IMR-90 (cell line): ENCODE measurements at regions not wholly inside any gene's neighbourhood (a gene's known extent, or its start where the extent isn't known, plus 50 kb on each side); places are given as distances from the start of the nearest gene placed in this dataset.
A peak's percentile ranks its signal among the peaks of the same experiment; 100 is the strongest.

ENCODE experiments used
- ATAC-seq: fragments of 200-7000 bp; cut with Tn5 transposase; 2 replicates; pipeline ENCODE4 v1.9.1; 2020; ENCODE audit warnings: low read depth, mild to moderate bottlenecking, moderate library complexity
- BruUV-seq: library from RNA; stranded (reverse); fragments of 400-500 nt; replicated peaks from 2 replicates; lab custom pipeline; 2021; lab: Mats Ljungman, UMichigan
- CTCF ChIA-PET: fragments of 300-600 bp; formaldehyde crosslinking; extraction: SDS; loops from one replicate; lab custom pipeline; 2021; ENCODE audit warnings: antibody characterized with exemption; lab: Yijun Ruan, JAX
- POLR2A ChIA-PET: fragments of 300-600 bp; sonication (Branson Sonifier 250); formaldehyde crosslinking; loops from one replicate; lab custom pipeline; 2022; ENCODE audit warnings: antibody characterized with exemption; ENCODE audit not compliant: unreplicated experiment; lab: Charles Lee
- DNase-seq: peaks from one replicate; pipeline ENCODE4 v3.0.0; 2013
- H2AFZ ChIP-seq: replicated peaks from 2 replicates; pipeline ENCODE3; 2013; ENCODE audit warnings: low read length, mild to moderate bottlenecking; ENCODE audit not compliant: poor library complexity
- H2AK5ac ChIP-seq: 2 replicates; pipeline ENCODE4 v1.6.1; 2013; ENCODE audit warnings: low read depth, low read length, inconsistent platforms
- H2AK9ac ChIP-seq: replicated peaks from 2 replicates; pipeline ENCODE3; 2013; ENCODE audit warnings: mild to moderate bottlenecking, low read depth, low read length, moderate library complexity; ENCODE audit not compliant: poor library complexity
- H2BK120ac ChIP-seq: 2 replicates; pipeline ENCODE4 v1.6.1; 2013; ENCODE audit warnings: low read depth, low read length, inconsistent platforms
- H2BK15ac ChIP-seq: 3 replicates; pipeline ENCODE4 v1.6.1; 2013; ENCODE audit warnings: low read depth, low read length, inconsistent platforms
- H2BK20ac ChIP-seq: 2 replicates; pipeline ENCODE4 v1.6.1; 2013; ENCODE audit warnings: low read depth, mild to moderate bottlenecking, inconsistent platforms, low read length, moderate library complexity
- H2BK5ac ChIP-seq: 2 replicates; pipeline ENCODE4 v1.6.1; 2013; ENCODE audit warnings: mild to moderate bottlenecking, low read depth, low read length, inconsistent platforms; ENCODE audit not compliant: poor library complexity, severe bottlenecking
- H3K14ac ChIP-seq: replicated peaks from 2 replicates; pipeline ENCODE4 v1.6.1; 2013; ENCODE audit warnings: low read depth, low read length, inconsistent platforms
- H3K18ac ChIP-seq: 2 replicates; pipeline ENCODE4 v1.6.1; 2013; ENCODE audit warnings: low read depth, low read length, control low read depth
- H3K23ac ChIP-seq: 2 replicates; pipeline ENCODE4 v1.6.1; 2013; ENCODE audit warnings: low read depth, low read length, inconsistent platforms
- H3K27ac ChIP-seq: 2 replicates; pipeline ENCODE4 v1.5.1; 2013; ENCODE audit warnings: mild to moderate bottlenecking, control low read depth, low read length; ENCODE audit not compliant: insufficient read depth
- H3K27me3 ChIP-seq: 2 replicates; pipeline ENCODE4 v1.6.1; 2013; ENCODE audit warnings: low read length; ENCODE audit not compliant: control insufficient read depth, insufficient read depth
- H3K36me3 ChIP-seq: 2 replicates; pipeline ENCODE4 v1.6.1; 2013; ENCODE audit warnings: low read length, mixed read lengths; ENCODE audit not compliant: control insufficient read depth, insufficient read depth
- H3K4ac ChIP-seq: 2 replicates; pipeline ENCODE4 v1.6.1; 2013; ENCODE audit warnings: low read depth, low read length, inconsistent platforms
- H3K4me1 ChIP-seq: 2 replicates; pipeline ENCODE4 v1.6.1; 2013; ENCODE audit warnings: low read length, mixed read lengths; ENCODE audit not compliant: control insufficient read depth, insufficient read depth
- H3K4me2 ChIP-seq: 2 replicates; pipeline ENCODE4 v1.6.1; 2013; ENCODE audit warnings: low read depth, mild to moderate bottlenecking, control low read depth, low read length, moderate library complexity
- H3K4me3 ChIP-seq: 2 replicates; pipeline ENCODE4 v1.5.1; 2013; ENCODE audit warnings: low read depth, mild to moderate bottlenecking, control low read depth, low read length, moderate library complexity; ENCODE audit not compliant: insufficient read depth
- H3K56ac ChIP-seq: 2 replicates; pipeline ENCODE4 v1.6.1; 2013; ENCODE audit warnings: low read length, inconsistent platforms; ENCODE audit not compliant: insufficient read depth; ENCODE audit errors: extremely low read depth
- H3K79me1 ChIP-seq, 2 experiments: 2 replicates each; pipeline ENCODE4 v1.6.1; 2013; ENCODE audit warnings: low read length in 2 of 2, inconsistent platforms in 1 of 2, low read depth in 1 of 2
- H3K9ac ChIP-seq: 2 replicates; pipeline ENCODE4 v1.6.1; 2013; ENCODE audit warnings: low read depth, low read length, control low read depth
- H3K9me1 ChIP-seq: 2 replicates; pipeline ENCODE4 v1.6.1; 2013; ENCODE audit warnings: low read length, inconsistent platforms; ENCODE audit not compliant: insufficient read depth
- H3K9me3 ChIP-seq: 2 replicates; pipeline ENCODE4 v1.6.1; 2013; ENCODE audit warnings: low read length; ENCODE audit not compliant: control insufficient read depth, insufficient read depth
- H4K20me1 ChIP-seq: 2 replicates; pipeline ENCODE4 v1.6.1; 2013; ENCODE audit warnings: low read length, inconsistent platforms; ENCODE audit not compliant: insufficient read depth
- H4K5ac ChIP-seq: 2 replicates; pipeline ENCODE4 v1.6.1; 2013; ENCODE audit warnings: mild to moderate bottlenecking, low read depth, low read length, control low read depth
- H4K8ac ChIP-seq, 2 experiments: 2 replicates each; pipeline ENCODE4 v1.6.1; 2013; ENCODE audit warnings: low read depth in 2 of 2, low read length in 2 of 2, control low read depth in 1 of 2, inconsistent platforms in 1 of 2
- H4K91ac ChIP-seq: 2 replicates; pipeline ENCODE4 v1.6.1; 2013; ENCODE audit warnings: low read depth, low read length, inconsistent platforms; ENCODE audit not compliant: insufficient read depth
- MAFK ChIP-seq: IDR thresholded peaks from 2 replicates; pipeline ENCODE4 v1.6.1; 2012; ENCODE audit warnings: low read depth, low read length, improper control_type of control experiment
- POLR2A ChIP-seq: IDR thresholded peaks from 2 replicates; pipeline ENCODE4 v1.6.1; 2012; ENCODE audit warnings: mild to moderate bottlenecking, low read depth, low read length
- WGBS, 2 experiments: methylation state at CpG; one replicate each; pipeline versions ENCODE4 v1.1.5 to v1.1.7; 2013; ENCODE audit warnings: missing lambda C conversion rate in 2 of 2; ENCODE audit not compliant: insufficient read length in 1 of 2; ENCODE audit errors: extremely low coverage in 2 of 2; 5-methylcytosine and 5-hydroxymethylcytosine counted together
- dilution Hi-C: fragments of 300-500 bp; cut with HindIII; formaldehyde crosslinking; loops from one replicate; pipeline ENCODE4 v1.14.3; 2018; ENCODE audit warnings: low sequenced_read_pairs; ENCODE audit not compliant: unreplicated experiment
- in situ Hi-C: fragments of 300-500 bp; cut with MboI; formaldehyde crosslinking; loops from 3 replicates; pipeline ENCODE4 v1.14.3; 2019; ENCODE audit warnings: low sequenced_read_pairs, inconsistent platforms, mixed read lengths
- intact Hi-C: fragments of 100-400 bp; cut with micrococcal nuclease; formaldehyde crosslinking; loops from 2 replicates; pipeline ENCODE4 v1.10.0; 2022

DNA sequence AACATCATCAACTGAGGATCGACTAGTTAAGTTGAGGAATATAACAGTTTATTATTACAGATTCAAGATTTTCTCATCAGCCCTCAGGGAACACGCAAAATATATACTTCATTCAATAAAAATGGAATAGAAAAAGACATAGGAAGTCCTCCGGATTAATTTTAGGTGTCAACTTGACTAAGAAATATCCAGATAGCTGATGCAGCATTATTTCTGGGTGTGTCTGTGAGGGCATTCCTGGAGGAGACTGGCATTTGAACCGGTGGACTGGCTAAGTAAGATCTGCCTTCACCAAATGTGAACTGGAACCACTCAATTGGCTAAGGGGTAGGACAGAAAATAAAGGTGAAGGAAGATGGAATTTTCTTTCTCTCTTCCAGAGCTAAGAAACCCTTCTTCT, 845.3 kb downstream of the SOCS6 start:
- Histone ChIP-seq H2AK5ac (no peak overlapping the region), H3K4me1 (no peaks in the 10 kb centered on the region), H2BK5ac (no peak overlapping the region), H3K9me3 (peaks cover 4% of the 10 kb centered on the region), H3K27me3 (no peaks in the 10 kb centered on the region), H3K56ac (no peak overlapping the region), H3K4ac (no peak overlapping the region), H2AK9ac (no peak overlapping the region), H3K14ac (no peak overlapping the region), H2AFZ (no peak overlapping the region), H2BK20ac (no peak overlapping the region), H3K79me1 (no peaks in the 10 kb centered on the region), H3K27ac (no peak overlapping the region), H3K36me3 (no peaks in the 10 kb centered on the region), H3K9ac (no peak overlapping the region), H4K20me1 (no peaks in the 10 kb centered on the region), H3K4me3 (no peak overlapping the region), H4K8ac (no peak overlapping the region), H2BK120ac (no peak overlapping the region), H4K5ac (no peak overlapping the region), H3K23ac (no peak overlapping the region), H4K91ac (no peak overlapping the region), H3K18ac (no peak overlapping the region), H3K4me2 (no peak overlapping the region), H3K9me1 (no peaks in the 10 kb centered on the region), H2BK15ac (no peak overlapping the region)
- WGBS, 2 experiments: no CpG with 5 or more reads among the region's 4 CpGs
- intact Hi-C loops (no loop called here), dilution Hi-C loops (no loop called here), in situ Hi-C loops (no loop called here)
- ChIA-PET CTCF (no interaction called here), POLR2A (no interaction called here)
- BruUV-seq: no TSS peak
- no peak for TF ChIP-seq POLR2A
- peak; percentile 36 for TF ChIP-seq MAFK
- DNase-seq: no peak
- no peak for ATAC-seq
